GM12878 (cell line): ENCODE measurements at regions not wholly inside any gene's neighbourhood (a gene's known extent, or its start where the extent isn't known, plus 50 kb on each side); places are given as distances from the start of the nearest gene placed in this dataset.

Source experiments
- ATAC-seq: fragments of 200-7000 bp; cut with Tn5 transposase; 3 replicates; pipeline ENCODE4 v1.9.1; 2020; ENCODE audit warnings: mild to moderate bottlenecking, moderate library complexity
- BruUV-seq: library from RNA; stranded (reverse); fragments of 400-500 nt; replicated peaks from 2 replicates; lab custom pipeline; 2021; lab: Mats Ljungman, UMichigan
- CTCF ChIA-PET: fragments of 300-600 bp; sonication (Branson Sonifier 250); formaldehyde crosslinking; extraction: SDS; loops from one replicate; lab custom pipeline; 2021; ENCODE audit warnings: inconsistent platforms; lab: Yijun Ruan, JAX
- POLR2A ChIA-PET: fragments of 350-600 bp; formaldehyde crosslinking; extraction: SDS; loops from one replicate; lab custom pipeline; 2021; ENCODE audit warnings: inconsistent platforms; lab: Charles Lee
- RAD21 ChIA-PET: fragments of 300-600 bp; sonication (Branson Sonifier 250); formaldehyde crosslinking; loops from one replicate; lab custom pipeline; 2023; ENCODE audit warnings: antibody characterized with exemption; ENCODE audit not compliant: unreplicated experiment; lab: Charles Lee
- SMC1A ChIA-PET: fragments of 300-600 bp; sonication (Branson Sonifier 250); formaldehyde crosslinking; loops from one replicate; lab custom pipeline; 2023; ENCODE audit not compliant: unreplicated experiment, uncharacterized antibody; lab: Charles Lee
- DNase-seq: peaks from one replicate; pipeline ENCODE4 v3.0.0-alpha.2; 2011; ENCODE audit warnings: low read depth, low spot score
- FAIRE-seq: peaks from 3 replicates; lab custom pipeline; 2011; peaks lifted over from hg19 to GRCh38; lab: Jason Lieb, UNC
- H2AFZ ChIP-seq: 2 replicates; pipeline ENCODE4 v1.6.0; 2011; ENCODE audit warnings: low read depth, low read length, control low read depth; ENCODE audit not compliant: control insufficient read depth
- H3K27ac ChIP-seq: 2 replicates; pipeline ENCODE4 v1.5.1; 2011; ENCODE audit warnings: control low read depth; ENCODE audit not compliant: control insufficient read depth, insufficient read depth
- H3K27me3 ChIP-seq, 2 experiments: replicated peaks in 1 of 2; 2 replicates each; pipeline versions ENCODE4 v1.6.0 to v1.6.1; 2011; ENCODE audit warnings: low read length in 1 of 2; ENCODE audit not compliant: control insufficient read depth in 2 of 2, insufficient read depth in 2 of 2
- H3K36me3 ChIP-seq, 2 experiments: 2 replicates each; pipeline ENCODE4 v1.5.1; 2011; ENCODE audit warnings: low read length in 1 of 2; ENCODE audit not compliant: control insufficient read depth in 2 of 2, insufficient read depth in 2 of 2
- H3K4me1 ChIP-seq: 2 replicates; pipeline ENCODE4 v1.6.1; 2011; ENCODE audit warnings: mild to moderate bottlenecking, low read length, moderate library complexity, mixed read lengths; ENCODE audit not compliant: control insufficient read depth, insufficient read depth
- H3K4me2 ChIP-seq: 2 replicates; pipeline ENCODE4 v1.6.0; 2011; ENCODE audit warnings: control low read depth; ENCODE audit not compliant: control insufficient read depth, insufficient read depth
- H3K4me3 ChIP-seq: fragments of 200-600 bp; sonication (generic); 2 replicates; pipeline ENCODE4 v1.5.1; 2016
- H3K79me2 ChIP-seq: 2 replicates; pipeline ENCODE4 v1.6.0; 2011; ENCODE audit warnings: low read length; ENCODE audit not compliant: control insufficient read depth, insufficient read depth
- H3K9ac ChIP-seq: 2 replicates; pipeline ENCODE4 v1.8.0; 2011; ENCODE audit warnings: low read length, control low read depth, mixed read lengths; ENCODE audit not compliant: control insufficient read depth, insufficient read depth
- H3K9me3 ChIP-seq: replicated peaks from 3 replicates; pipeline ENCODE4 v1.5.1; 2011; ENCODE audit warnings: mild to moderate bottlenecking, low read length; ENCODE audit not compliant: control insufficient read depth, insufficient read depth
- H4K20me1 ChIP-seq: 2 replicates; pipeline ENCODE4 v1.6.0; 2011; ENCODE audit not compliant: control insufficient read depth, insufficient read depth
- ASH2L ChIP-seq: fragments of 300-600, 200-600 bp; sonication (generic); IDR thresholded peaks from 2 replicates; pipeline ENCODE4 v1.6.1; 2017; ENCODE audit warnings: low read depth, mild to moderate bottlenecking, borderline replicate concordance
- BCL11A ChIP-seq: IDR thresholded peaks from 2 replicates; pipeline ENCODE4 v1.6.1; 2011; ENCODE audit warnings: low read depth, low read length
- CHD2 ChIP-seq: IDR thresholded peaks from 2 replicates; pipeline ENCODE4 v1.6.1; 2011; ENCODE audit warnings: low read depth, low read length, improper control_type of control experiment, borderline replicate concordance
- ETV6 ChIP-seq, 2 experiments: fragments of 450-650 bp in 1 of 2; IDR thresholded peaks in 1 of 2; conservative IDR thresholded peaks in 1 of 2; 2 replicates each; pipeline ENCODE4 v1.6.1; 2014; ENCODE audit warnings: antibody characterized with exemption in 1 of 2, borderline replicate concordance in 1 of 2, low read depth in 1 of 2, mild to moderate bottlenecking in 1 of 2, moderate library complexity in 1 of 2
- FOXK2 ChIP-seq: fragments of 450-650 bp; IDR thresholded peaks from 2 replicates; pipeline ENCODE4 v1.6.1; 2017; ENCODE audit warnings: mild to moderate bottlenecking, moderate library complexity
- HDAC6 ChIP-seq: fragments of 200-600 bp; sonication (generic); IDR thresholded peaks from one replicate; pipeline ENCODE4 v1.8.0; 2017; ENCODE audit warnings: antibody characterized with exemption; ENCODE audit not compliant: unreplicated experiment
- IKZF1 ChIP-seq: fragments of 450-650 bp; conservative IDR thresholded peaks from 2 replicates; pipeline ENCODE4 v1.6.1; 2017; ENCODE audit warnings: antibody characterized with exemption, mild to moderate bottlenecking
- IRF4 ChIP-seq: IDR thresholded peaks from 2 replicates; pipeline ENCODE4 v1.6.1; 2011; ENCODE audit warnings: low read depth, low read length
- MYB ChIP-seq: fragments of 150-350 bp; IDR thresholded peaks from 2 replicates; pipeline ENCODE4 v1.6.1; 2014; ENCODE audit warnings: mild to moderate bottlenecking, low read depth, low read length, borderline replicate concordance
- MYC ChIP-seq: IDR thresholded peaks from 2 replicates; pipeline ENCODE4 v1.6.1; 2011; ENCODE audit warnings: mild to moderate bottlenecking, low read length, moderate library complexity, inconsistent platforms; ENCODE audit not compliant: insufficient read depth, insufficient replicate concordance, insufficient read length, severe bottlenecking
- NR2C2 ChIP-seq: IDR thresholded peaks from 2 replicates; pipeline ENCODE4 v1.6.1; 2011; ENCODE audit warnings: borderline replicate concordance, low read depth; ENCODE audit not compliant: control insufficient read depth, insufficient read length
- NR2F1 ChIP-seq: fragments of 450-650 bp; conservative IDR thresholded peaks from 2 replicates; pipeline ENCODE4 v1.6.1; 2017; ENCODE audit warnings: mild to moderate bottlenecking
- PML ChIP-seq: IDR thresholded peaks from 2 replicates; pipeline ENCODE4 v1.6.1; 2012; ENCODE audit warnings: low read length, inconsistent platforms
- POLR2A ChIP-seq: IDR thresholded peaks from 2 replicates; pipeline ENCODE4 v1.6.1; 2011; ENCODE audit warnings: low read depth, mild to moderate bottlenecking, low read length
- RB1 ChIP-seq: fragments of 450-650 bp; formaldehyde crosslinking; IDR thresholded peaks from 2 replicates; pipeline ENCODE4 v1.6.1; 2017; ENCODE audit warnings: mild to moderate bottlenecking, borderline replicate concordance
- RBBP5 ChIP-seq: fragments of 200-600 bp; sonication (generic); conservative IDR thresholded peaks from 2 replicates; pipeline ENCODE4 v1.6.1; 2016
- TCF12 ChIP-seq: IDR thresholded peaks from 2 replicates; pipeline ENCODE4 v1.6.1; 2011; ENCODE audit warnings: low read depth, mild to moderate bottlenecking, low read length
- ZNF217 ChIP-seq: fragments of 450-650 bp; IDR thresholded peaks from 2 replicates; pipeline ENCODE4 v1.6.1; 2017; ENCODE audit warnings: antibody characterized with exemption, mild to moderate bottlenecking
- ZZZ3 ChIP-seq: IDR thresholded peaks from 2 replicates; pipeline ENCODE4 v1.6.1; 2011; ENCODE audit warnings: low read depth; ENCODE audit not compliant: control insufficient read depth, insufficient read length
- WGBS: methylation state at CpG from one replicate; pipeline ENCODE4 v1.1.6; 2016; ENCODE audit warnings: low lambda C conversion rate; ENCODE audit not compliant: insufficient replicate concordance, insufficient coverage; ENCODE audit errors: missing lambda C conversion rate; 5-methylcytosine and 5-hydroxymethylcytosine counted together
- in situ Hi-C: fragments of 300-500 bp; cut with MboI; formaldehyde crosslinking; loops from 9 replicates; pipeline ENCODE4 v1.14.3; 2018; ENCODE audit warnings: mixed read lengths
- intact Hi-C: fragments of 100-400 bp; cut with micrococcal nuclease; formaldehyde crosslinking; loops from one replicate; pipeline ENCODE4 v1.14.2; 2022; ENCODE audit not compliant: unreplicated experiment
- TF ChIP-seq, protein P1 (sequence below): fragments of 150-350 bp; IDR thresholded peaks from 2 replicates; pipeline ENCODE4 v1.6.1; 2016; ENCODE audit warnings: low read depth, low read length

GRCh38 chr12:66932126-66932525 lies 253.2 kb upstream of the GRIP1 start:
- RAD21 ChIA-PET: no interaction called here
- 0% methylated on average over 1 of the region's 1 CpG for WGBS
- SMC1A ChIA-PET: no interaction called here
- no peaks in the 10 kb centered on the region for H3K27me3 ChIP-seq
- H2AFZ ChIP-seq: no peak overlapping the region
- H3K36me3 ChIP-seq: no peaks in the 10 kb centered on the region
- H3K4me1 ChIP-seq: no peaks in the 10 kb centered on the region
- intact Hi-C loops (no loop called here), in situ Hi-C loops (no loop called here)
- H3K27ac ChIP-seq: no peak overlapping the region
- no peak overlapping the region for H3K9ac ChIP-seq
- BruUV-seq: no TSS peak
- no peak overlapping the region for H3K4me2 ChIP-seq
- H4K20me1 ChIP-seq: no peaks in the 10 kb centered on the region
- POLR2A ChIA-PET: no interaction called here
- H3K9me3 ChIP-seq: no peaks in the 10 kb centered on the region
- ATAC-seq: no peak
- TF ChIP-seq IKZF1 (no peak), MYC (no peak), ZZZ3 (no peak), IRF4 (no peak), MYB (no peak), ETV6 (conservative IDR thresholded peaks at IDR 0.05 in 1 of 2, IDR thresholded peaks at IDR 0.05 in 1 of 2; ENCODE audit: borderline replicate concordance in 1 of 2, low read depth in 1 of 2) (no peak), FOXK2 (no peak), PML (no peak), TCF12 (no peak), HDAC6 (no peak), NR2F1 (no peak), ZNF217 (no peak), POLR2A (no peak), RBBP5 (no peak), RB1 (no peak), NR2C2 (no peak), ASH2L (no peak), CHD2 (no peak), BCL11A (no peak)
- TF ChIP-seq, protein P1, sequence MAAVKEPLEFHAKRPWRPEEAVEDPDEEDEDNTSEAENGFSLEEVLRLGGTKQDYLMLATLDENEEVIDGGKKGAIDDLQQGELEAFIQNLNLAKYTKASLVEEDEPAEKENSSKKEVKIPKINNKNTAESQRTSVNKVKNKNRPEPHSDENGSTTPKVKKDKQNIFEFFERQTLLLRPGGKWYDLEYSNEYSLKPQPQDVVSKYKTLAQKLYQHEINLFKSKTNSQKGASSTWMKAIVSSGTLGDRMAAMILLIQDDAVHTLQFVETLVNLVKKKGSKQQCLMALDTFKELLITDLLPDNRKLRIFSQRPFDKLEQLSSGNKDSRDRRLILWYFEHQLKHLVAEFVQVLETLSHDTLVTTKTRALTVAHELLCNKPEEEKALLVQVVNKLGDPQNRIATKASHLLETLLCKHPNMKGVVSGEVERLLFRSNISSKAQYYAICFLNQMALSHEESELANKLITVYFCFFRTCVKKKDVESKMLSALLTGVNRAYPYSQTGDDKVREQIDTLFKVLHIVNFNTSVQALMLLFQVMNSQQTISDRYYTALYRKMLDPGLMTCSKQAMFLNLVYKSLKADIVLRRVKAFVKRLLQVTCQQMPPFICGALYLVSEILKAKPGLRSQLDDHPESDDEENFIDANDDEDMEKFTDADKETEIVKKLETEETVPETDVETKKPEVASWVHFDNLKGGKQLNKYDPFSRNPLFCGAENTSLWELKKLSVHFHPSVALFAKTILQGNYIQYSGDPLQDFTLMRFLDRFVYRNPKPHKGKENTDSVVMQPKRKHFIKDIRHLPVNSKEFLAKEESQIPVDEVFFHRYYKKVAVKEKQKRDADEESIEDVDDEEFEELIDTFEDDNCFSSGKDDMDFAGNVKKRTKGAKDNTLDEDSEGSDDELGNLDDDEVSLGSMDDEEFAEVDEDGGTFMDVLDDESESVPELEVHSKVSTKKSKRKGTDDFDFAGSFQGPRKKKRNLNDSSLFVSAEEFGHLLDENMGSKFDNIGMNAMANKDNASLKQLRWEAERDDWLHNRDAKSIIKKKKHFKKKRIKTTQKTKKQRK: no peak
- no peak for FAIRE-seq
- DNase-seq: no peak
- H3K79me2 ChIP-seq: no peaks in the 10 kb centered on the region
- CTCF ChIA-PET: no interaction called here
- H3K4me3 ChIP-seq: no peak overlapping the region
